Lower leg skin (tissue), 3 donors: ENCODE measurements at regions not wholly inside any gene's neighbourhood (a gene's known extent, or its start where the extent isn't known, plus 50 kb on each side); places are given as distances from the start of the nearest gene placed in this dataset.

Source experiments
- POLR2A ChIP-seq, 2 donors: fragments of 450-650 bp; IDR thresholded peaks; one replicate each; pipeline ENCODE4 v1.6.1; 2016 to 2017; ENCODE audit warnings: antibody characterized with exemption in 2 of 2, mild to moderate bottlenecking in 1 of 2, moderate library complexity in 1 of 2
- TF ChIP-seq, protein P1 (sequence below), 3 donors: fragments of 450-650 bp; IDR thresholded peaks; one replicate each; pipeline ENCODE4 v1.5.1; 2016; ENCODE audit warnings: antibody characterized with exemption in 3 of 3, mild to moderate bottlenecking in 3 of 3, moderate library complexity in 2 of 3

DNA sequence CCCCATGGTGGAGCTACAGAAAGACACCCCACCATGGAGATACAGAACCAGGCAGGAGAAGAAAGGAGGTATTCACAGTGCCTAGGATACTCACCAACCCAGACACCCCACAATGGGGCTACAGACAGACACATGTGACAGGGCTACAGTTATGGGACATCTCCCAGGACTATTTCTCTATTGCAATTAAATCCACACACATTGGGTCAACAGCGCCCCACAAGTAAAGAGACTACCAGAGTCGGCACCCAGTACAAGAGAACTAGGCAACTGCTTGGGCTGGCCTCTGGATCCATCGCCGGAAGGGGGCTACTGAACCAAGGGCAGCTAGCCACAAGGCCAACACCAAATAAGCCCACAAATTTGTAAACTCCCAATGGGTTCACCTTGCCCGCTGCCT, 310.1 kb upstream of the NCKAP5 start:
- TF ChIP-seq, protein P1, sequence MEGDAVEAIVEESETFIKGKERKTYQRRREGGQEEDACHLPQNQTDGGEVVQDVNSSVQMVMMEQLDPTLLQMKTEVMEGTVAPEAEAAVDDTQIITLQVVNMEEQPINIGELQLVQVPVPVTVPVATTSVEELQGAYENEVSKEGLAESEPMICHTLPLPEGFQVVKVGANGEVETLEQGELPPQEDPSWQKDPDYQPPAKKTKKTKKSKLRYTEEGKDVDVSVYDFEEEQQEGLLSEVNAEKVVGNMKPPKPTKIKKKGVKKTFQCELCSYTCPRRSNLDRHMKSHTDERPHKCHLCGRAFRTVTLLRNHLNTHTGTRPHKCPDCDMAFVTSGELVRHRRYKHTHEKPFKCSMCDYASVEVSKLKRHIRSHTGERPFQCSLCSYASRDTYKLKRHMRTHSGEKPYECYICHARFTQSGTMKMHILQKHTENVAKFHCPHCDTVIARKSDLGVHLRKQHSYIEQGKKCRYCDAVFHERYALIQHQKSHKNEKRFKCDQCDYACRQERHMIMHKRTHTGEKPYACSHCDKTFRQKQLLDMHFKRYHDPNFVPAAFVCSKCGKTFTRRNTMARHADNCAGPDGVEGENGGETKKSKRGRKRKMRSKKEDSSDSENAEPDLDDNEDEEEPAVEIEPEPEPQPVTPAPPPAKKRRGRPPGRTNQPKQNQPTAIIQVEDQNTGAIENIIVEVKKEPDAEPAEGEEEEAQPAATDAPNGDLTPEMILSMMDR (IDR thresholded peaks at IDR 0.05), result no peak
- no peak for TF ChIP-seq POLR2A (IDR thresholded peaks at IDR 0.05)
